GM12878 (cell line): ENCODE measurements at regions not wholly inside any gene's neighbourhood (a gene's known extent, or its start where the extent isn't known, plus 50 kb on each side); places are given as distances from the start of the nearest gene placed in this dataset.
"Not testable (repeated sequence)": the region's sequence is repeated elsewhere in the genome, so short reads cannot be mapped to it uniquely, and the experiment has no call there.

Experiments
- ATAC-seq: fragments of 200-7000 bp; cut with Tn5 transposase; 3 replicates; pipeline ENCODE4 v1.9.1; 2020; ENCODE audit warnings: mild to moderate bottlenecking, moderate library complexity
- BruUV-seq: library from RNA; stranded (reverse); fragments of 400-500 nt; replicated peaks from 2 replicates; lab custom pipeline; 2021; lab: Mats Ljungman, UMichigan
- CTCF ChIA-PET: fragments of 300-600 bp; sonication (Branson Sonifier 250); formaldehyde crosslinking; extraction: SDS; loops from one replicate; lab custom pipeline; 2021; ENCODE audit warnings: inconsistent platforms; lab: Yijun Ruan, JAX
- POLR2A ChIA-PET: fragments of 350-600 bp; formaldehyde crosslinking; extraction: SDS; loops from one replicate; lab custom pipeline; 2021; ENCODE audit warnings: inconsistent platforms; lab: Charles Lee
- RAD21 ChIA-PET: fragments of 300-600 bp; sonication (Branson Sonifier 250); formaldehyde crosslinking; loops from one replicate; lab custom pipeline; 2023; ENCODE audit warnings: antibody characterized with exemption; ENCODE audit not compliant: unreplicated experiment; lab: Charles Lee
- SMC1A ChIA-PET: fragments of 300-600 bp; sonication (Branson Sonifier 250); formaldehyde crosslinking; loops from one replicate; lab custom pipeline; 2023; ENCODE audit not compliant: unreplicated experiment, uncharacterized antibody; lab: Charles Lee
- DNase-seq: peaks from one replicate; pipeline ENCODE4 v3.0.0-alpha.2; 2011; ENCODE audit warnings: low read depth, low spot score
- FAIRE-seq: peaks from 3 replicates; lab custom pipeline; 2011; peaks lifted over from hg19 to GRCh38; lab: Jason Lieb, UNC
- H2AFZ ChIP-seq: 2 replicates; pipeline ENCODE4 v1.6.0; 2011; ENCODE audit warnings: low read depth, low read length, control low read depth; ENCODE audit not compliant: control insufficient read depth
- H3K27ac ChIP-seq: 2 replicates; pipeline ENCODE4 v1.5.1; 2011; ENCODE audit warnings: control low read depth; ENCODE audit not compliant: control insufficient read depth, insufficient read depth
- H3K27me3 ChIP-seq, 2 experiments: replicated peaks in 1 of 2; 2 replicates each; pipeline versions ENCODE4 v1.6.0 to v1.6.1; 2011; ENCODE audit warnings: low read length in 1 of 2; ENCODE audit not compliant: control insufficient read depth in 2 of 2, insufficient read depth in 2 of 2
- H3K36me3 ChIP-seq, 2 experiments: 2 replicates each; pipeline ENCODE4 v1.5.1; 2011; ENCODE audit warnings: low read length in 1 of 2; ENCODE audit not compliant: control insufficient read depth in 2 of 2, insufficient read depth in 2 of 2
- H3K4me1 ChIP-seq: 2 replicates; pipeline ENCODE4 v1.6.1; 2011; ENCODE audit warnings: mild to moderate bottlenecking, low read length, moderate library complexity, mixed read lengths; ENCODE audit not compliant: control insufficient read depth, insufficient read depth
- H3K4me2 ChIP-seq: 2 replicates; pipeline ENCODE4 v1.6.0; 2011; ENCODE audit warnings: control low read depth; ENCODE audit not compliant: control insufficient read depth, insufficient read depth
- H3K4me3 ChIP-seq: fragments of 200-600 bp; sonication (generic); 2 replicates; pipeline ENCODE4 v1.5.1; 2016
- H3K79me2 ChIP-seq: 2 replicates; pipeline ENCODE4 v1.6.0; 2011; ENCODE audit warnings: low read length; ENCODE audit not compliant: control insufficient read depth, insufficient read depth
- H3K9ac ChIP-seq: 2 replicates; pipeline ENCODE4 v1.8.0; 2011; ENCODE audit warnings: low read length, control low read depth, mixed read lengths; ENCODE audit not compliant: control insufficient read depth, insufficient read depth
- H3K9me3 ChIP-seq: replicated peaks from 3 replicates; pipeline ENCODE4 v1.5.1; 2011; ENCODE audit warnings: mild to moderate bottlenecking, low read length; ENCODE audit not compliant: control insufficient read depth, insufficient read depth
- H4K20me1 ChIP-seq: 2 replicates; pipeline ENCODE4 v1.6.0; 2011; ENCODE audit not compliant: control insufficient read depth, insufficient read depth
- WGBS: methylation state at CpG from one replicate; pipeline ENCODE4 v1.1.6; 2016; ENCODE audit warnings: low lambda C conversion rate; ENCODE audit not compliant: insufficient replicate concordance, insufficient coverage; ENCODE audit errors: missing lambda C conversion rate; 5-methylcytosine and 5-hydroxymethylcytosine counted together
- in situ Hi-C: fragments of 300-500 bp; cut with MboI; formaldehyde crosslinking; loops from 9 replicates; pipeline ENCODE4 v1.14.3; 2018; ENCODE audit warnings: mixed read lengths
- intact Hi-C: fragments of 100-400 bp; cut with micrococcal nuclease; formaldehyde crosslinking; loops from one replicate; pipeline ENCODE4 v1.14.2; 2022; ENCODE audit not compliant: unreplicated experiment

DNA sequence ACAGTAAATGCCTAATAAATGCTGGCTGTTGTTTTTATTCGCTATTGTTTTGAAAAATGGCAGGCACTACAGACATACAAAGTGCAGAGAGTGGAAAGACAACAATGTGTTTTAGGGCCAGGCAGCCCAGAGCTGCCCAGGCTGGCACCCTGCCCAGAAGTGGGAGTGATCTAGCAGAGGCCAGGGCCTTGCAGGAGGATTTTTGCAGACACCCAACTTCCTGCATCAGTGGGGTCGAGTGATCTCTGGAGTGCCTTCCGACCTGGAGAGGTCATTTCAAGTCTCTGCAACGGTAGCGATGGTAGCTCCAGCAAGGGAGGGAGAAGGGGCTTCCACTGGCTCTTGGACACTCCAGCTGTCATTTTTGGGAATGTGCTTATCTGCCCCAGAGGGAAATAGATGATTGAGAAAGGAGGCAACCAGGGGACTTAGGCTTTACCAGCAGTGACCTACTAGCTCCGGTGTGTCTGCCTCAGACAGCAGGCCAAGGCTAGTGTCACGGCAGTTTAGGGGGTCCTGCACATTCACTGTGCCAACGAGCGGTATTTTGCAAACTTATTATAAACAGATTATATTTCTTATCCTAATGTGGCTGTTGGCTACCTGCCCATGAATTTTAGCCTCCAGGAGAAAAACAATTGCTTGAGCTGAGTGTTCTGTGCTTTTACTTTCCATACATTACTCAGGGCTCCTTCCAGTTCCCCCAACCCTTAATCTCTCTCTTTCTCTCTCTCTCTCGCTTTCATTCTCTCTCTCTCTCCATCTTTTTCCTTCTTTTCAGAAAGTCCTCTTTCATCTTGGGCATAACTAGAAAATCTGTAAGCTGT, 153.9 kb upstream of the PLGLB2 start:
- H3K4me1 ChIP-seq, in situ Hi-C loops, DNase-seq, FAIRE-seq, H2AFZ ChIP-seq, CTCF ChIA-PET, POLR2A ChIA-PET, BruUV-seq, SMC1A ChIA-PET, H3K36me3 ChIP-seq, H3K9me3 ChIP-seq, H3K9ac ChIP-seq, H3K27ac ChIP-seq, intact Hi-C loops, H3K27me3 ChIP-seq, H3K79me2 ChIP-seq, ATAC-seq, H3K4me2 ChIP-seq, H3K4me3 ChIP-seq, RAD21 ChIA-PET, H4K20me1 ChIP-seq: not testable (repeated sequence)
- 88% methylated on average over 8 of the region's 10 CpGs for WGBS

DNA sequence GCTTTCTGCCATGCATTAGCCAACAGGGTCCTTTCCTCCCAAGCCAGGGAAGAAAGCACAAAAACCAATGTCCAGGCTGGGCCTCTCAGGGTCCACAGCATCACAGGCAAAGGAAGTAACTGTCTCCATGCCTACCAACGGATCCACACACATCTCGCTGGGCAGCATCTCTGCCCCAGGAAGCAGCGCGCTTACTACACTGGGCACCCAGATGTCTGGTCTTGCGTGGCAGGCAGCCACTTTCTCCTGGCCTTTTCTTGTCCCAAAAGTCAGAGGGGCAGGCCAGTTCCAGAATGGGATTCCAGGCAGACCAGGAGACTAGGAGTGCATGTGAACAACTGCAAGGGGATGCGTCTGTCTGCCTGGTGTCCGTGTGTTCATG, 153.3 kb upstream of the PLGLB2 start:
- POLR2A ChIA-PET, ATAC-seq, FAIRE-seq, DNase-seq, BruUV-seq, H3K4me3 ChIP-seq, H3K9me3 ChIP-seq, H4K20me1 ChIP-seq, H3K4me1 ChIP-seq, H3K27me3 ChIP-seq, H3K79me2 ChIP-seq, SMC1A ChIA-PET, in situ Hi-C loops, RAD21 ChIA-PET, H3K27ac ChIP-seq, H3K4me2 ChIP-seq, H2AFZ ChIP-seq, CTCF ChIA-PET, intact Hi-C loops, H3K9ac ChIP-seq, H3K36me3 ChIP-seq: not testable (repeated sequence)
- WGBS = 74% methylated on average over 5 of the region's 7 CpGs

DNA sequence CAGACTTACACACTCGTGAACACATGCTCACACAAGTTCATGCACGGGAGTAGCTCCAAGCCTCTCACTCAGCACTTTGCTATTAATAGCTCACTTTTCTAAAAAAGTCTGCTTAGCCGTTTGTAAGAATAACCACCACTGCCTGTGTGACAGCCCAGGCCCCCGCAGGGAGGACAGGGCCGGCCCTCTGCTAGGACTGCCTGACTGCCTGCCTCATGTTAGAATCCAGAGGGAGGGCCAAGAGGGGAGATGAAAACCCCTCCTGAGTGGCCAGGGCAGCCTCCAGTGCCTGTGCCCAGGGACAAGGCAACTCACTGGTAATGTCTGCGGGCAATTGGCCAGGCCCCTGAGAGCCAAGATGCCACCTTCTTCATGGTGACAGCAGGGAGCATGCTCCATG, 152.9 kb upstream of the PLGLB2 start:
- in situ Hi-C loops, FAIRE-seq, SMC1A ChIA-PET, ATAC-seq, H3K9ac ChIP-seq, POLR2A ChIA-PET, intact Hi-C loops, H3K4me2 ChIP-seq, H3K4me3 ChIP-seq, H3K9me3 ChIP-seq, RAD21 ChIA-PET, H3K79me2 ChIP-seq, H2AFZ ChIP-seq, BruUV-seq, H3K27ac ChIP-seq, H4K20me1 ChIP-seq, H3K36me3 ChIP-seq, CTCF ChIA-PET, H3K4me1 ChIP-seq, H3K27me3 ChIP-seq, DNase-seq: not testable (repeated sequence)
- WGBS = 60% methylated on average over 6 of the region's 6 CpGs

DNA sequence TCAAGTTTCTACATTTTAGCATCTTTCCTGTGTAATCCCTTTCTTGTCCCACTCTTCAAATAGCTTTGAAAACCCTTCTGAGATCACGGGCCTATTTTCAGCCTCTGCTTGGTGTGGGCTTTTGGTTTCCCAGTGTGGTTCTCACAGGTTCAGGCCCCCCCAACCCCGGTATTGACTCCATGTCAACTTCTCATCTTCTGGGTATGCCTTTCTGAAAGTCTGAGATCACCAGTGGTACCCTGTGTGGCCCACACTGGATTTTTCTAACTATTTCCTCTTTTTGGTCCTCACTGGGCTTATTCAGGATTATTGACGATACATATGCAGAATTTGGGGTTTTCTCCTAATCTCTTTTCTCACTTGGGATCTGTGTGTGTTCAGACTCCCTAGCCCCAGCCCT, 146.9 kb upstream of the PLGLB2 start:
- DNase-seq, H2AFZ ChIP-seq, H4K20me1 ChIP-seq, H3K27ac ChIP-seq, H3K4me2 ChIP-seq, H3K4me3 ChIP-seq, intact Hi-C loops, ATAC-seq, CTCF ChIA-PET, H3K36me3 ChIP-seq, H3K9ac ChIP-seq, H3K27me3 ChIP-seq, in situ Hi-C loops, H3K9me3 ChIP-seq, POLR2A ChIA-PET, BruUV-seq, H3K4me1 ChIP-seq, SMC1A ChIA-PET, FAIRE-seq, H3K79me2 ChIP-seq, RAD21 ChIA-PET: not testable (repeated sequence)
- WGBS = 75% methylated on average over 1 of the region's 3 CpGs
